Liver (tissue), 3 donors: ENCODE measurements at regions not wholly inside any gene's neighbourhood (a gene's known extent, or its start where the extent isn't known, plus 50 kb on each side); places are given as distances from the start of the nearest gene placed in this dataset.
"Not testable (repeated sequence)": the region's sequence is repeated elsewhere in the genome, so short reads cannot be mapped to it uniquely, and the experiment has no call there.

Source experiments
- JUND ChIP-seq, 2 donors: IDR thresholded peaks; 2 replicates each; pipeline ENCODE4 v1.6.1; 2016; ENCODE audit warnings: antibody characterized with exemption in 2 of 2
- NR2F2 ChIP-seq: IDR thresholded peaks from 2 replicates; pipeline ENCODE4 v1.6.1; 2016; ENCODE audit warnings: antibody characterized with exemption
- RAD21 ChIP-seq, 2 donors: IDR thresholded peaks; 2 replicates each; pipeline ENCODE4 v1.6.1; 2016; ENCODE audit warnings: antibody characterized with exemption in 2 of 2, mild to moderate bottlenecking in 2 of 2
- RXRA ChIP-seq, 2 donors: IDR thresholded peaks; 2 replicates each; pipeline ENCODE4 v1.6.1; 2017 to 2018; ENCODE audit warnings: antibody characterized with exemption in 2 of 2, mild to moderate bottlenecking in 1 of 2
- SP1 ChIP-seq: IDR thresholded peaks from 2 replicates; pipeline ENCODE4 v1.6.1; 2018; ENCODE audit warnings: antibody characterized with exemption, mild to moderate bottlenecking
- TAF1 ChIP-seq: conservative IDR thresholded peaks from 2 replicates; pipeline ENCODE4 v1.6.1; 2016; ENCODE audit warnings: antibody characterized with exemption, mild to moderate bottlenecking
- YY1 ChIP-seq: IDR thresholded peaks from 2 replicates; pipeline ENCODE4 v1.6.1; 2016; ENCODE audit warnings: antibody characterized with exemption, mild to moderate bottlenecking
- TF ChIP-seq, protein P1 (sequence below): fragments of 150-350 bp; IDR thresholded peaks from 2 replicates; pipeline ENCODE4 v1.5.1; 2017; ENCODE audit warnings: improper control_type of control experiment, low read depth, low read length; ENCODE audit not compliant: missing input control
- TF ChIP-seq, protein P2 (sequence below): IDR thresholded peaks from 2 replicates; pipeline ENCODE4 v1.6.1; 2016; ENCODE audit warnings: antibody characterized with exemption, mild to moderate bottlenecking
- TF ChIP-seq, protein P3 (sequence below): IDR thresholded peaks from 2 replicates; pipeline ENCODE4 v1.6.1; 2016; ENCODE audit warnings: antibody characterized with exemption
- TF ChIP-seq, protein P4 (sequence below): IDR thresholded peaks from 2 replicates; pipeline ENCODE4 v1.6.1; 2016; ENCODE audit warnings: antibody characterized with exemption
- TF ChIP-seq, protein P5 (sequence below): IDR thresholded peaks from 2 replicates; pipeline ENCODE4 v1.6.1; 2016; ENCODE audit warnings: antibody characterized with exemption
- donor health status: healthy.
- donor health status: healthy.

DNA sequence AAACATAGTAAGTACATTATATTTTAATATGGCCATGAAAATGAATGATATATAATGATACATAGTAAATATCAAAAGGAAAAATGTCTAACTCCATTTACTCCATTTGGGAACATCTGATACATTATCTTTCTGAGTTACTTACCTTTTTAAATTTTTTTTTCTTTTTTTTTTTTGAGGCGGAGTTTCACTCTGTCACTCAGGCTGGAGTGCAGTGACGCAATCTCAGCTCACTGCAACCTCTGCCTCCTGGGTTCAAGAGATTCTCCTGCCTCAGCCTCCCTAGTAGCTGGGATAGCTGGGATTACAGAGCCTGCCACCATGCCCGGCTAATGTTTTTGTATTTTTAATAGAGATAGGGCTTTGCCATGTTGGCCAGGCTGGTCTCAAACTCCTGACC, 972.5 kb downstream of the TRAM1L1 start:
- TF ChIP-seq SP1; YY1; JUND (IDR thresholded peaks at IDR 0.05); RAD21 (IDR thresholded peaks at IDR 0.05); RXRA (IDR thresholded peaks at IDR 0.05); TAF1; NR2F2: not testable (repeated sequence)
- TF ChIP-seq, protein P1, sequence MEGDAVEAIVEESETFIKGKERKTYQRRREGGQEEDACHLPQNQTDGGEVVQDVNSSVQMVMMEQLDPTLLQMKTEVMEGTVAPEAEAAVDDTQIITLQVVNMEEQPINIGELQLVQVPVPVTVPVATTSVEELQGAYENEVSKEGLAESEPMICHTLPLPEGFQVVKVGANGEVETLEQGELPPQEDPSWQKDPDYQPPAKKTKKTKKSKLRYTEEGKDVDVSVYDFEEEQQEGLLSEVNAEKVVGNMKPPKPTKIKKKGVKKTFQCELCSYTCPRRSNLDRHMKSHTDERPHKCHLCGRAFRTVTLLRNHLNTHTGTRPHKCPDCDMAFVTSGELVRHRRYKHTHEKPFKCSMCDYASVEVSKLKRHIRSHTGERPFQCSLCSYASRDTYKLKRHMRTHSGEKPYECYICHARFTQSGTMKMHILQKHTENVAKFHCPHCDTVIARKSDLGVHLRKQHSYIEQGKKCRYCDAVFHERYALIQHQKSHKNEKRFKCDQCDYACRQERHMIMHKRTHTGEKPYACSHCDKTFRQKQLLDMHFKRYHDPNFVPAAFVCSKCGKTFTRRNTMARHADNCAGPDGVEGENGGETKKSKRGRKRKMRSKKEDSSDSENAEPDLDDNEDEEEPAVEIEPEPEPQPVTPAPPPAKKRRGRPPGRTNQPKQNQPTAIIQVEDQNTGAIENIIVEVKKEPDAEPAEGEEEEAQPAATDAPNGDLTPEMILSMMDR = not testable (repeated sequence)
- TF ChIP-seq, protein P2, sequence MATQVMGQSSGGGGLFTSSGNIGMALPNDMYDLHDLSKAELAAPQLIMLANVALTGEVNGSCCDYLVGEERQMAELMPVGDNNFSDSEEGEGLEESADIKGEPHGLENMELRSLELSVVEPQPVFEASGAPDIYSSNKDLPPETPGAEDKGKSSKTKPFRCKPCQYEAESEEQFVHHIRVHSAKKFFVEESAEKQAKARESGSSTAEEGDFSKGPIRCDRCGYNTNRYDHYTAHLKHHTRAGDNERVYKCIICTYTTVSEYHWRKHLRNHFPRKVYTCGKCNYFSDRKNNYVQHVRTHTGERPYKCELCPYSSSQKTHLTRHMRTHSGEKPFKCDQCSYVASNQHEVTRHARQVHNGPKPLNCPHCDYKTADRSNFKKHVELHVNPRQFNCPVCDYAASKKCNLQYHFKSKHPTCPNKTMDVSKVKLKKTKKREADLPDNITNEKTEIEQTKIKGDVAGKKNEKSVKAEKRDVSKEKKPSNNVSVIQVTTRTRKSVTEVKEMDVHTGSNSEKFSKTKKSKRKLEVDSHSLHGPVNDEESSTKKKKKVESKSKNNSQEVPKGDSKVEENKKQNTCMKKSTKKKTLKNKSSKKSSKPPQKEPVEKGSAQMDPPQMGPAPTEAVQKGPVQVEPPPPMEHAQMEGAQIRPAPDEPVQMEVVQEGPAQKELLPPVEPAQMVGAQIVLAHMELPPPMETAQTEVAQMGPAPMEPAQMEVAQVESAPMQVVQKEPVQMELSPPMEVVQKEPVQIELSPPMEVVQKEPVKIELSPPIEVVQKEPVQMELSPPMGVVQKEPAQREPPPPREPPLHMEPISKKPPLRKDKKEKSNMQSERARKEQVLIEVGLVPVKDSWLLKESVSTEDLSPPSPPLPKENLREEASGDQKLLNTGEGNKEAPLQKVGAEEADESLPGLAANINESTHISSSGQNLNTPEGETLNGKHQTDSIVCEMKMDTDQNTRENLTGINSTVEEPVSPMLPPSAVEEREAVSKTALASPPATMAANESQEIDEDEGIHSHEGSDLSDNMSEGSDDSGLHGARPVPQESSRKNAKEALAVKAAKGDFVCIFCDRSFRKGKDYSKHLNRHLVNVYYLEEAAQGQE = not testable (repeated sequence)
- TF ChIP-seq, protein P3, sequence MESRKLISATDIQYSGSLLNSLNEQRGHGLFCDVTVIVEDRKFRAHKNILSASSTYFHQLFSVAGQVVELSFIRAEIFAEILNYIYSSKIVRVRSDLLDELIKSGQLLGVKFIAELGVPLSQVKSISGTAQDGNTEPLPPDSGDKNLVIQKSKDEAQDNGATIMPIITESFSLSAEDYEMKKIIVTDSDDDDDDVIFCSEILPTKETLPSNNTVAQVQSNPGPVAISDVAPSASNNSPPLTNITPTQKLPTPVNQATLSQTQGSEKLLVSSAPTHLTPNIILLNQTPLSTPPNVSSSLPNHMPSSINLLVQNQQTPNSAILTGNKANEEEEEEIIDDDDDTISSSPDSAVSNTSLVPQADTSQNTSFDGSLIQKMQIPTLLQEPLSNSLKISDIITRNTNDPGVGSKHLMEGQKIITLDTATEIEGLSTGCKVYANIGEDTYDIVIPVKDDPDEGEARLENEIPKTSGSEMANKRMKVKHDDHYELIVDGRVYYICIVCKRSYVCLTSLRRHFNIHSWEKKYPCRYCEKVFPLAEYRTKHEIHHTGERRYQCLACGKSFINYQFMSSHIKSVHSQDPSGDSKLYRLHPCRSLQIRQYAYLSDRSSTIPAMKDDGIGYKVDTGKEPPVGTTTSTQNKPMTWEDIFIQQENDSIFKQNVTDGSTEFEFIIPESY = not testable (repeated sequence)
- TF ChIP-seq, protein P4, sequence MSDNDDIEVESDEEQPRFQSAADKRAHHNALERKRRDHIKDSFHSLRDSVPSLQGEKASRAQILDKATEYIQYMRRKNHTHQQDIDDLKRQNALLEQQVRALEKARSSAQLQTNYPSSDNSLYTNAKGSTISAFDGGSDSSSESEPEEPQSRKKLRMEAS = not testable (repeated sequence)
- TF ChIP-seq, protein P5, sequence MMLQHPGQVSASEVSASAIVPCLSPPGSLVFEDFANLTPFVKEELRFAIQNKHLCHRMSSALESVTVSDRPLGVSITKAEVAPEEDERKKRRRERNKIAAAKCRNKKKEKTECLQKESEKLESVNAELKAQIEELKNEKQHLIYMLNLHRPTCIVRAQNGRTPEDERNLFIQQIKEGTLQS = not testable (repeated sequence)
